Neural cell (in vitro differentiated cells): ENCODE measurements at regions not wholly inside any gene's neighbourhood (a gene's known extent, or its start where the extent isn't known, plus 50 kb on each side); places are given as distances from the start of the nearest gene placed in this dataset.

Experiments
- H2AFZ ChIP-seq: fragments of 200-600, 300-800 bp; sonication (generic), shearing (Covaris generic); 2 replicates; pipeline ENCODE4 v1.6.0; 2014; ENCODE audit warnings: low read depth, mild to moderate bottlenecking, antibody characterized with exemption, low read length, moderate library complexity
- H3F3A ChIP-seq: fragments of 200-600 bp; shearing (Covaris generic); 2 replicates; pipeline ENCODE4 v1.6.1; 2016; ENCODE audit warnings: mild to moderate bottlenecking, moderate library complexity, mixed read lengths, antibody characterized with exemption, low read length; ENCODE audit not compliant: insufficient read depth, poor library complexity, severe bottlenecking
- H3K27ac ChIP-seq: fragments of 200-600, 300-800 bp; sonication (generic), shearing (Covaris generic); 2 replicates; pipeline ENCODE4 v1.5.1; 2014; ENCODE audit warnings: mild to moderate bottlenecking, low read length, moderate library complexity
- H3K27me3 ChIP-seq: fragments of 300-800, 200-600 bp; sonication (generic), shearing (Covaris generic); 2 replicates; pipeline ENCODE4 v1.6.0; 2014; ENCODE audit warnings: mild to moderate bottlenecking, low read depth, low read length, moderate library complexity; ENCODE audit not compliant: insufficient read depth
- H3K36me3 ChIP-seq: fragments of 300-800, 200-600 bp; sonication (generic), shearing (Covaris generic); 2 replicates; pipeline ENCODE4 v1.5.1; 2014; ENCODE audit warnings: mild to moderate bottlenecking, antibody characterized with exemption, low read length, moderate library complexity; ENCODE audit not compliant: insufficient read depth
- H3K4me2 ChIP-seq: fragments of 300-800, 200-600 bp; sonication (generic), shearing (Covaris generic); 2 replicates; pipeline ENCODE4 v1.6.0; 2014; ENCODE audit warnings: mild to moderate bottlenecking, low read length
- H3K4me3 ChIP-seq: fragments of 300-800, 200-600 bp; sonication (generic), shearing (Covaris generic); 2 replicates; pipeline ENCODE4 v1.5.1; 2014; ENCODE audit warnings: mild to moderate bottlenecking, low read length, moderate library complexity
- H3K79me2 ChIP-seq: fragments of 200-600 bp; shearing (Covaris generic); replicated peaks from 2 replicates; pipeline ENCODE4 v1.6.0; 2014; ENCODE audit warnings: mild to moderate bottlenecking, low read length, moderate library complexity; ENCODE audit not compliant: insufficient read depth
- H3K9ac ChIP-seq: fragments of 300-800, 200-600 bp; sonication (generic), shearing (Covaris generic); 2 replicates; pipeline ENCODE4 v1.6.1; 2016; ENCODE audit warnings: mild to moderate bottlenecking, low read length, mixed read lengths
- H3K9me2 ChIP-seq: fragments of 200-600 bp; shearing (Covaris generic); 2 replicates; pipeline ENCODE4 v1.6.1; 2016; ENCODE audit warnings: mild to moderate bottlenecking, low read length, mixed read lengths; ENCODE audit not compliant: insufficient read depth
- H3K9me3 ChIP-seq: fragments of 200-600, 300-800 bp; sonication (generic), shearing (Covaris generic); 2 replicates; pipeline ENCODE4 v1.6.1; 2016; ENCODE audit warnings: mild to moderate bottlenecking, mixed run types, low read length, moderate library complexity, mixed read lengths
- H4K20me1 ChIP-seq: fragments of 200-600 bp; shearing (Covaris generic); 2 replicates; pipeline ENCODE4 v1.6.1; 2016; ENCODE audit warnings: mild to moderate bottlenecking, mixed run types; ENCODE audit not compliant: insufficient read depth
- EP300 ChIP-seq: fragments of 450-650 bp; conservative IDR thresholded peaks from 2 replicates; pipeline ENCODE4 v1.6.1; 2014; ENCODE audit warnings: antibody characterized with exemption, mild to moderate bottlenecking, moderate library complexity; ENCODE audit not compliant: poor library complexity, severe bottlenecking
- EZH2 ChIP-seq: fragments of 200-600, 300-800 bp; shearing (Covaris generic), sonication (generic); IDR thresholded peaks from 2 replicates; pipeline ENCODE4 v1.6.1; 2014; ENCODE audit warnings: antibody characterized with exemption, low read length, borderline replicate concordance, mild to moderate bottlenecking; ENCODE audit not compliant: insufficient read depth, poor library complexity, severe bottlenecking
- MXI1 ChIP-seq: fragments of 450-650 bp; conservative IDR thresholded peaks from 2 replicates; pipeline ENCODE4 v1.6.1; 2014; ENCODE audit warnings: antibody characterized with exemption, mild to moderate bottlenecking; ENCODE audit not compliant: poor library complexity, severe bottlenecking
- POLR2AphosphoS5 ChIP-seq: IDR thresholded peaks from 2 replicates; pipeline ENCODE4 v1.6.1; 2012
- RAD21 ChIP-seq: fragments of 450-650 bp; conservative IDR thresholded peaks from 2 replicates; pipeline ENCODE4 v1.6.1; 2014; ENCODE audit warnings: antibody characterized with exemption, mild to moderate bottlenecking, moderate library complexity
- SMC3 ChIP-seq: fragments of 450-650 bp; conservative IDR thresholded peaks from 2 replicates; pipeline ENCODE4 v1.6.1; 2014; ENCODE audit warnings: antibody characterized with exemption, mild to moderate bottlenecking, moderate library complexity; ENCODE audit not compliant: poor library complexity
- TAF1 ChIP-seq: IDR thresholded peaks from 2 replicates; pipeline ENCODE4 v1.6.1; 2012; ENCODE audit warnings: low read depth
- TF ChIP-seq, protein P1 (sequence below): IDR thresholded peaks from 2 replicates; pipeline ENCODE4 v1.6.1; 2012; ENCODE audit warnings: borderline replicate concordance
- TF ChIP-seq, protein P2 (sequence below): fragments of 450-650 bp; IDR thresholded peaks from 2 replicates; pipeline ENCODE4 v1.5.1; 2014; ENCODE audit warnings: antibody characterized with exemption, mild to moderate bottlenecking, moderate library complexity; ENCODE audit not compliant: poor library complexity, severe bottlenecking

DNA sequence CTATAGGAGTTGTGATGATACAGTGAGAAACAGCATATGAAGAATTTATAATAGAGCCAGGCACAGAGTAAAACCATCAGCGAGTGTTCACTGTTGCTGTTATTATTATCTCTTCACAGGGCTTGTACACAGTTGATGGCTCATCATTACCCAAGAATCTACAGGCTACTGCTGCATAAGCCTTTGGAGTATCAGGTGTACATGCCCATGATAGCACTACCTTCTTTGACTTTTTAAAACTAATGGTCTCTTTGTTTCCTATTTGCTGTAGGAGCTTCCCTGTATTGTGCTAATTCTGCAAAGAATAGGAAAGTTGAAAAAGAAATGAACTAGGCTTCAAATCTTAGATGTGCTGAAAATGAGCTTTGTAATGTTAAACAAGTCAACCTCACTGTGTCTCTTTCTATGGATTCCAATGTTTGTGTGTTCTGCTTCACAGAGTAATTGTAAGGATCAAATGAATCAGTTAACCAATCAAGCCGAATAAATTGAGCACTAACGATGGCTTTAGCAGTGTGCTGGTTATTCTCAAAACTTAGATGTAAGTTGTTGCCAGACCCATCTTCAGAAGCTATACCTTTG lies 138.8 kb downstream of the TUSC7 start:
- H3K36me3 ChIP-seq: no peaks in the 10 kb centered on the region
- no peak overlapping the region for H3K27ac ChIP-seq
- TF ChIP-seq EZH2: no peak
- TF ChIP-seq, protein P1, sequence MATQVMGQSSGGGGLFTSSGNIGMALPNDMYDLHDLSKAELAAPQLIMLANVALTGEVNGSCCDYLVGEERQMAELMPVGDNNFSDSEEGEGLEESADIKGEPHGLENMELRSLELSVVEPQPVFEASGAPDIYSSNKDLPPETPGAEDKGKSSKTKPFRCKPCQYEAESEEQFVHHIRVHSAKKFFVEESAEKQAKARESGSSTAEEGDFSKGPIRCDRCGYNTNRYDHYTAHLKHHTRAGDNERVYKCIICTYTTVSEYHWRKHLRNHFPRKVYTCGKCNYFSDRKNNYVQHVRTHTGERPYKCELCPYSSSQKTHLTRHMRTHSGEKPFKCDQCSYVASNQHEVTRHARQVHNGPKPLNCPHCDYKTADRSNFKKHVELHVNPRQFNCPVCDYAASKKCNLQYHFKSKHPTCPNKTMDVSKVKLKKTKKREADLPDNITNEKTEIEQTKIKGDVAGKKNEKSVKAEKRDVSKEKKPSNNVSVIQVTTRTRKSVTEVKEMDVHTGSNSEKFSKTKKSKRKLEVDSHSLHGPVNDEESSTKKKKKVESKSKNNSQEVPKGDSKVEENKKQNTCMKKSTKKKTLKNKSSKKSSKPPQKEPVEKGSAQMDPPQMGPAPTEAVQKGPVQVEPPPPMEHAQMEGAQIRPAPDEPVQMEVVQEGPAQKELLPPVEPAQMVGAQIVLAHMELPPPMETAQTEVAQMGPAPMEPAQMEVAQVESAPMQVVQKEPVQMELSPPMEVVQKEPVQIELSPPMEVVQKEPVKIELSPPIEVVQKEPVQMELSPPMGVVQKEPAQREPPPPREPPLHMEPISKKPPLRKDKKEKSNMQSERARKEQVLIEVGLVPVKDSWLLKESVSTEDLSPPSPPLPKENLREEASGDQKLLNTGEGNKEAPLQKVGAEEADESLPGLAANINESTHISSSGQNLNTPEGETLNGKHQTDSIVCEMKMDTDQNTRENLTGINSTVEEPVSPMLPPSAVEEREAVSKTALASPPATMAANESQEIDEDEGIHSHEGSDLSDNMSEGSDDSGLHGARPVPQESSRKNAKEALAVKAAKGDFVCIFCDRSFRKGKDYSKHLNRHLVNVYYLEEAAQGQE: no peak
- no peak for TF ChIP-seq SMC3
- no peaks in the 10 kb centered on the region for H4K20me1 ChIP-seq
- H3K9ac ChIP-seq: no peak overlapping the region
- H2AFZ ChIP-seq: no peak overlapping the region
- H3K9me3 ChIP-seq: no peaks in the 10 kb centered on the region
- no peaks in the 10 kb centered on the region for H3K27me3 ChIP-seq
- no peaks in the 10 kb centered on the region for H3K9me2 ChIP-seq
- H3F3A ChIP-seq: no peaks in the 10 kb centered on the region
- no peak overlapping the region for H3K4me2 ChIP-seq
- no peaks in the 10 kb centered on the region for H3K79me2 ChIP-seq
- no peak overlapping the region for H3K4me3 ChIP-seq

DNA sequence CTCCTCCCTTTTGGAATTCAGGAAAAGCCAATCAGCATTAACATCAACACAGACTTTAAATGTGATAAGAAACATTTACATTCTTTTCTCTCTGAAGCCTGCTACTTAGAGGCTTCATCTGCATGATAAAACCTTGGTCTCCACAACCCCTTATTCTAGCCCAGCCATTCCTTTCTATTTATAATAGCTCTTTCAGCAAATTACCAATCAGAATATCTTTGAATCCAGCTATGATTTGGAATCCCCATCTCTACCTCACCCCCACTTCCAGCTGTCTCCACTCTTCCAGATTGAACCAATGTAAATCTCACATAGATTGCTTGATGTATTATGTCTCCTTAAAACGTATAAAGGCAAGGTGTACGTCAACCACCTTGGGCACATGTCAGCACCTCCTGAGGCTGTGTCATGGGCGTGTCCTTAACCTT lies 139.7 kb downstream of the TUSC7 start:
- H3K4me3 ChIP-seq: no peak overlapping the region
- no peak overlapping the region for H3K9ac ChIP-seq
- no peak overlapping the region for H2AFZ ChIP-seq
- no peak overlapping the region for H3K4me2 ChIP-seq
- H3K27me3 ChIP-seq: no peaks in the 10 kb centered on the region
- H3K36me3 ChIP-seq: no peaks in the 10 kb centered on the region
- no peaks in the 10 kb centered on the region for H3F3A ChIP-seq
- no peaks in the 10 kb centered on the region for H3K79me2 ChIP-seq
- no peak overlapping the region for H3K27ac ChIP-seq
- no peaks in the 10 kb centered on the region for H3K9me3 ChIP-seq
- no peak for TF ChIP-seq TAF1
- TF ChIP-seq, protein P1: no peak
- no peaks in the 10 kb centered on the region for H3K9me2 ChIP-seq
- no peaks in the 10 kb centered on the region for H4K20me1 ChIP-seq

DNA sequence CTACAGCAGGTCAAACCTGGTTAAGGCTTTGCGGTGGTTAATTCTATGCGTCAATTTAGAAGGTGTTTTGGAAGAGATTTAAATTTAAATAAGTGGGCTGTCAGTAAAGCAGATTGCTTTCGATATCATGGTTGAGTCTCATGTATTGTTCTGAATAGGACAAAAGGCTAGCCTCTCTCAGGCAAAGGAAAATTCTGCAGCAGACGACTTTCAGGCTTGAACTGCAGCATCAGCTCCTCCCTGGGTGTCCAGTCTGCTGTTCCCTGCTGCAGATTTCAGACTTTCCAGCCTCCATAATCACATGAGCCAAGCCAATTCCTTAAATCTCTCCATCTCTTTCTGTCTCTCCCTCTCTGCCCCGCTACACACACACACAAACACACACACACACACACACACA lies 143.2 kb downstream of the TUSC7 start:
- no peaks in the 10 kb centered on the region for H3K79me2 ChIP-seq
- H3K4me2 ChIP-seq: no peak overlapping the region
- H3K27ac ChIP-seq: no peak overlapping the region
- H3K9me3 ChIP-seq: no peaks in the 10 kb centered on the region
- no peaks in the 10 kb centered on the region for H3F3A ChIP-seq
- H4K20me1 ChIP-seq: no peaks in the 10 kb centered on the region
- no peak overlapping the region for H3K4me3 ChIP-seq
- TF ChIP-seq EP300 (no peak), EZH2 (no peak), MXI1 (no peak), POLR2AphosphoS5 (no peak), RAD21 (no peak), TAF1 (no peak), SMC3 (no peak)
- TF ChIP-seq, protein P1: no peak
- TF ChIP-seq, protein P2, sequence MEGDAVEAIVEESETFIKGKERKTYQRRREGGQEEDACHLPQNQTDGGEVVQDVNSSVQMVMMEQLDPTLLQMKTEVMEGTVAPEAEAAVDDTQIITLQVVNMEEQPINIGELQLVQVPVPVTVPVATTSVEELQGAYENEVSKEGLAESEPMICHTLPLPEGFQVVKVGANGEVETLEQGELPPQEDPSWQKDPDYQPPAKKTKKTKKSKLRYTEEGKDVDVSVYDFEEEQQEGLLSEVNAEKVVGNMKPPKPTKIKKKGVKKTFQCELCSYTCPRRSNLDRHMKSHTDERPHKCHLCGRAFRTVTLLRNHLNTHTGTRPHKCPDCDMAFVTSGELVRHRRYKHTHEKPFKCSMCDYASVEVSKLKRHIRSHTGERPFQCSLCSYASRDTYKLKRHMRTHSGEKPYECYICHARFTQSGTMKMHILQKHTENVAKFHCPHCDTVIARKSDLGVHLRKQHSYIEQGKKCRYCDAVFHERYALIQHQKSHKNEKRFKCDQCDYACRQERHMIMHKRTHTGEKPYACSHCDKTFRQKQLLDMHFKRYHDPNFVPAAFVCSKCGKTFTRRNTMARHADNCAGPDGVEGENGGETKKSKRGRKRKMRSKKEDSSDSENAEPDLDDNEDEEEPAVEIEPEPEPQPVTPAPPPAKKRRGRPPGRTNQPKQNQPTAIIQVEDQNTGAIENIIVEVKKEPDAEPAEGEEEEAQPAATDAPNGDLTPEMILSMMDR: no peak
- no peaks in the 10 kb centered on the region for H3K27me3 ChIP-seq
- H3K9me2 ChIP-seq: no peaks in the 10 kb centered on the region
- no peak overlapping the region for H3K9ac ChIP-seq
- H3K36me3 ChIP-seq: no peaks in the 10 kb centered on the region
- H2AFZ ChIP-seq: no peak overlapping the region
